Heart left ventricle (tissue), 13 donors: ENCODE measurements at regions not wholly inside any gene's neighbourhood (a gene's known extent, or its start where the extent isn't known, plus 50 kb on each side); places are given as distances from the start of the nearest gene placed in this dataset.

Source experiments
- CTCF ChIP-seq, 12 donors: fragments of 200-600 bp; sonication (generic) in 4 of 12; IDR thresholded peaks; one replicate each; pipeline versions ENCODE4 v1.5.0 to v1.8.0; 2018 to 2022; ENCODE audit warnings: antibody characterized with exemption in 12 of 12, mild to moderate bottlenecking in 5 of 12
- POLR2A ChIP-seq, 2 donors: fragments of 450-650 bp; IDR thresholded peaks; one replicate each; pipeline ENCODE4 v1.6.1; 2017; ENCODE audit warnings: antibody characterized with exemption in 2 of 2, mild to moderate bottlenecking in 2 of 2, moderate library complexity in 2 of 2
- donor health status: ischemic (EF 13 %, LVEDD 7.1; RV severe dilation, severe dysfunction).
- donor health status: DM: no; HTN: yes; CAD: no.
- donor health status: DM: no; HTN: no; CAD: no.
- donor health status: ischemic (EF 25% LVEDD 6.9; RV normal size, moderate dysfunction).
- donor health status: ischemic (EF 25% LVEDD 5.7; RV mildly dilated, moderate dysfunction).
- donor health status: ischemic (EF 35%, LVEDD 5.7; RV mildly dilated, moderate dysfunction).
- donor health status: nonischemic (EF 11% LVEDD 7.7; RV severe dilation, severe dysfunction).
- donor health status: DM: yes; HTN: yes; CAD: no.
- donor health status: PGD.
- donor health status: ischemic (EF 29% LVEDD 5.4; RV normal size, mild dysfunction).
- donor health status: nonischemic (EF 23%, LVEDD 6.1; RV moderate dilation, normal function).

GRCh38 chr2:5393474-5393873 lies 298.7 kb upstream of the SOX11 start:
- TF ChIP-seq CTCF (IDR thresholded peaks at IDR 0.05) = no peak
- TF ChIP-seq POLR2A (IDR thresholded peaks at IDR 0.05) = no peak
